GM19043 (cell line): ENCODE measurements at regions not wholly inside any gene's neighbourhood (a gene's known extent, or its start where the extent isn't known, plus 50 kb on each side); places are given as distances from the start of the nearest gene placed in this dataset.
"Not testable (repeated sequence)": the region's sequence is repeated elsewhere in the genome, so short reads cannot be mapped to it uniquely, and the experiment has no call there.

Source experiments
- ATAC-seq: cut with Tn5 transposase; IDR thresholded peaks from one replicate; pipeline ENCODE4 v1.9.1; 2021; ENCODE audit warnings: low read depth; ENCODE audit not compliant: unreplicated experiment

GRCh38 chr6:90375681-90376439, 79.2 kb upstream of the BACH2 start:
- no peak for ATAC-seq

GRCh38 chr6:90374201-90374600, 77.6 kb upstream of the BACH2 start:
- no peak for ATAC-seq

- ATAC-seq, result no peak
Observed at GRCh38 chr6:90372885-90373284, 76.2 kb upstream of the BACH2 start.

- no peak for ATAC-seq
Observed at GRCh38 chr6:90372450-90372849, 75.8 kb upstream of the BACH2 start.

GRCh38 chr6:90370493-90370959, 73.9 kb upstream of the BACH2 start:
- no peak for ATAC-seq

- ATAC-seq, result no peak
Observed at GRCh38 chr6:90369651-90370050, 73.0 kb upstream of the BACH2 start.

GRCh38 chr6:90369024-90369519, 72.4 kb upstream of the BACH2 start:
- ATAC-seq, result peak; percentile 100

GRCh38 chr6:90368601-90369000, 72.0 kb upstream of the BACH2 start:
- ATAC-seq, result no peak

GRCh38 chr6:90368001-90368400, 71.4 kb upstream of the BACH2 start:
- ATAC-seq, result no peak

GRCh38 chr6:90365565-90366219, 69.0 kb upstream of the BACH2 start:
- no peak for ATAC-seq

- ATAC-seq, result no peak
Observed at GRCh38 chr6:90365002-90365401, 68.4 kb upstream of the BACH2 start.

- no peak for ATAC-seq
Observed at GRCh38 chr6:90364286-90364685, 67.6 kb upstream of the BACH2 start.

GRCh38 chr6:90362318-90362717, 65.7 kb upstream of the BACH2 start:
- no peak for ATAC-seq

GRCh38 chr6:90361174-90361573, 64.5 kb upstream of the BACH2 start:
- no peak for ATAC-seq

GRCh38 chr6:90358036-90358770, 61.6 kb upstream of the BACH2 start:
- not testable (repeated sequence) for ATAC-seq

GRCh38 chr6:90356012-90356421, 59.4 kb upstream of the BACH2 start:
- ATAC-seq, result no peak

GRCh38 chr6:90354961-90355360, 58.3 kb upstream of the BACH2 start:
- ATAC-seq, result no peak

- no peak for ATAC-seq
Observed at GRCh38 chr6:90351696-90352095, 55.1 kb upstream of the BACH2 start.

GRCh38 chr6:90350689-90351554, 54.3 kb upstream of the BACH2 start:
- no peak for ATAC-seq

GRCh38 chr6:90347411-90347851, 50.8 kb upstream of the BACH2 start:
- ATAC-seq, result no peak
